Fibroblast of upper back skin (primary cell): ENCODE measurements at regions not wholly inside any gene's neighbourhood (a gene's known extent, or its start where the extent isn't known, plus 50 kb on each side); places are given as distances from the start of the nearest gene placed in this dataset.

Experiments
- DNase-seq: peaks from one replicate; pipeline ENCODE4 v3.0.0-alpha.2; 2013

DNA sequence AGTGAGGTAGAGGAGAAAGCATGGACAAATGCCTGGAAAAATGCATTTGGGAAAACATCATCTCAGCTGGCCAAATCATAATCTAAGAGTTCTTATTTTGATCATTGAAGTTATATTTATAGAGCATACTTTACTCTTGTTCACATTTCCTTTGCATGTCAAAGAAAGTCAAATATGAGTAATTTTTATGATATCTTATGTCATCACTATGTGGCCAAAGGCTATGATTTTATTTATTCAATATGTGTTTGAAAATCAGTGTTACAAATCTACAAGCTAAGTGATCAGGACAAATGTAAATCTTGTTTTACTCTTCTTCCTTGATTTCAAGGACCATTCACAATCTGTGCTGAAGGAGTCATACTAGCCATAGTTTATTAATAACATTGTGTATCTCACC, 237.2 kb upstream of the DPH6 start:
- DNase-seq, result peak; percentile 8

DNA sequence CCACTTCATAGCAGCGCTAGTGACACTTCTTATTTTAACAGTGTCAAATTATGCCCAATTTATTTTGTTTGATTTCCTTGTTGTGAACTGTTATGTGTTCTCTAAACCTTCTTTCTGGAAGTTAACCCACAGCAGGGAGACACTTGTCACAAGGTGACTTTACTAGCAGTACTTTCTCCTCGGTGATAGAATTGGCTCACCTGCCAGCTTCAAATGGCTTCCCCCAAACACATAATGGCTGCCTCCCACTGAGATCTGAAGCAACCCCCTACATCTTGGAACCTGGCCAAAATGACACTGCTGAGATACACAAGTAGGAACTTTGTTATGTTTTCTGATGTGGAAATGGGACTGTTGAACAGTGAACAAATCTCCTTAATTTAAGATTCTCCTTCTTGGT, 238.8 kb upstream of the DPH6 start:
- DNase-seq, result no peak

DNA sequence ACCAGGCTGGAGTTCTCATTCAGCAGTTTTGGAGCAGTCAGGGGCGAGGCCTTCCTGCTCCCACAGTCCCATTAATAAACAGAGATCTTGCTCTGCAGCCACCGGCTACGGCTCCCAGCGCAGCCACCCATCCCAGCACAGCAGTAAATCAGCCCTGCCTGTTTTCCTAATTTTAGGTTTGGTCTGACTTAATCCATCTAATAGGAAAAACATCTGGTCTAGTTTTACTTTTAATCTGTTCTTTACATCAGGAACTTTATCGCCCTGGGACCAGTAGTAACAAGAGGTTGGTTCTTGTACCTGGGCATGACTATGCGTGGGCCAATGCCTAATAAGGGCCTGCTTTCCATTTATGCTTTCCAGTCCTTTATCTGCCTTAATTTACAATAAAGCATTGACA, 264.0 kb upstream of the DPH6 start:
- no peak for DNase-seq

DNA sequence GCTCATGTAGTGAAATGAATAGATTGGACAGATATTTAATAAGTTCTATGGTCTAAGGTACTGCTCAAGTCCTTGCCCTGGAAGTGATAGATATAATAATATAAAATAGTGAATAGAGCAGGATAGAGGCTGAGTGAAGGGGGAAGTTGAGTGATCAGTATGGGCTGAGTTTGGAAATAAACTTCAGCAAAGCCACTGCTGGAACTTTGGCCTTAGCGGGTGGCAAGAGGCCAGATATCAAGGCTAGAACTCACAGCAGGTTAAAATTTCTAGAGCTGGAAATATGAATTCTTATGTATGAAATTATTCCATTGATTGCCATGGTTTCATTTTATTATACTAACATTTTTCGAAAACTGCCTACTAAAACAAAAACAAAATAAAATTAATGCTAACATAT, 267.6 kb upstream of the DPH6 start:
- DNase-seq, result no peak

DNA sequence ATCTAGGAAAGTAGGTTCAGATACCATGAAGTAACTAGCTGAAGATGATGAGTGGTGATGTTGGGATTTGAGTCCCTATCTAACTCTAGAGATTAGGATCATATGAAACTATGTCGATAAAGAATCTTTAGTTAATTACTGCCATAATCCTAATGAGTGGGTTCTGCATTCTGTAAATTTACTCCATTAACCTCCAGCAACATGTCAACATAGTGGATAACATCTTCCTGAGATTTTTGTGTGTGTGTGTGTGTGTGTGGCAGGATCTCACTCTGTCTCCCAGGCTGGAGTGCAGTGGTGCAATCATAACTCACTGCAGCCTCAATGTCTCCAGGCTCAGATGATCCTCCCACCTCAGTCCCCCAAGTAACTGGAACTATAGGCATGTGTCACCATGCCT, 272.9 kb upstream of the DPH6 start:
- DNase-seq, result no peak

DNA sequence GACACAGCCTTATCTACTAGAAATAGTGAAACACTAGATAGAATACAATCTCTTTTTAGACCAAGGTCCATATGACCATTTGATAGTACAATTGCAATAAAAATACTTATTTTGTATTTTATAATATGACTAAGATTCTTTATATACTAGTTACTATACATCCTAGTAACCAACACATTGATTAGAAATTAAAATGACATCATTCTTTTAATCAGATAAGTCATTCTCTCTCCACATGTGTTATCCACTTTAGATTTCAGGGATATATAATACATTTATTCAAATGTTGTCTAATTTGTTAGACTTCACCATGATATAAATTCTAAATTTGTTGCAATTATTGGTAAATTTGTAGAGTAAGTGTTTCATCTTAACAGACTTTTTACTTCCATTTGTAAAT, 276.2 kb upstream of the DPH6 start:
- DNase-seq, result no peak

DNA sequence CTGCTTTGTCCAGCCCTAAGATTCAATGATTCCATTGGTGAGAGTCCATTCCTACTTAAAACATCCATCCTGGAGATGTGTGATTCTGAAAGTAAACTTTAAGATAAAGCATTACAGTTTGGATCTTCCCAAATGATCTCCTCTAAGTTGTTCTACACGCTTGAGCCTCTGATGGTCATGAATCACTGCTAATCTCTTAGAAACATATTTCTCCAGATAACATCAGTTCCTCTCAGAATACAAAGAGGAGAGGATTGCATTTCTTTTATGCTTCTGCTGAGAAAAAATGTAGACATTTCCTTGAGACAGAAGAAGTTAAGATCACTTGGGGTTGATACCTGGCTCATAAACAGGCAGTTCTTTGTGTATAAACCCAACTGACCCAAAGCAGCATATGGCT, 281.2 kb upstream of the DPH6 start:
- peak; percentile 49 for DNase-seq

DNA sequence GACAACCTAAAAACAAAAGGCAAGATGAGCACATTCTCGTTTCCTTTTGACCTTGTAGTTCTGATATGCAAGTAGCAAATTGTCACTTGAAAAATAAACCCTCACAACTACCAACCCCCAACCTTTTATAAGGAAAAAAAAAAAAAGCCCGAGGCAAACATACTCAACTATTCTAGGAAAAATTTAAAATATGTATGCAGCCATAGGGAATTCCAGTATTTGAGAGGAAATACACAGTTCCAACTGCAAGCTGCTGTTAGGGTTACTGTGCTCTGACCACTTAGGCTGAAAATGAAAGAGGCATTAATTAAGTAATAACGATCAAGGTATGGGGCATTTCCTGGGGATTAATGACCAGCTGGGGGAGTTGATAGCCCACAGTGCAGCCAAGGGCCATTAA, 281.9 kb upstream of the DPH6 start:
- DNase-seq, result peak; percentile 23

DNA sequence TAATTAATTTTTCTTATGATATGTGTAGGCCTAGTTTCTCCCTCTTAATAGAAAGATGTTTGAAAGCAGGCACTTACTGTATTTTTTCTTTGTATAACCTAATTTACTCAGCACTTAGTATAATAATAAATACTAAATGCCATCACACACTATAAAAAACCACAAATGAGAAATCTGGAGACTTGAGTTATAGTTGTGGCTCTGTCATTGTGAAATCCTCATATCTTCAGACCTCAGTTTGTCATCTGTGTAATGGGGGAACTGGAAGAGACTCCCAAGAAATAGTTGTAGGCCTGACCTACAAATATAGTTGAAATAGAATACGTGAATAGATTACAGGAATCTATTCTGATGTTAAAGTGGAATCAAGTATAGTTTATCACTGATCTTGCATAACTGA, 287.6 kb upstream of the DPH6 start:
- DNase-seq, result peak; percentile 37

DNA sequence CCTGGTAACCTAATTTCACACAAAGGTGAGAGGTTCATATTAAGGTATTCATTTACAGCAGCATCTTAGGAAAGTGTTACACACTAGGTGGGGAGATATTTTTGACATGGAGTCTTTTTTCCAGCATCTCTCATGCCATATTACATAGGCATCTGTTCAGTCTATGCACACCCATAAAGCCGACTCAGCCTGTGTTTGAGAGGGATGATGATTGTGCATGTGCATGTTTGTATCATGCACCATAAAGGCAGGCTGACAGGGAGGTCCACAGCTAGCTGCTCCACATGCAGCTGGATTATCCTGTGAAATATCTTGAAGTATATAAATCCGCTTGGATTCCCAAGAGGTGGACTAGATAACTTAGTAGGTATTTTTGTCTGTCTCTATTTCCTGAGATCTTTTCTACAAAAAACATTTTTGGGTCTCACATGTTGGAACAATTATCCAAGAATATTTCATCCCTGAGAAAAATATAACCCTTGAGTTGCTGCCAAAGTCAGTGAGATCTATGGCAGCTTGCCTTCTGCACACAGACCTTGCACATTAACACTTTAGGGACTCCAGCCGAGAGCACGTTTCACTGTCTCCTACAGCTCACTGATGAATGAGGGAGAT, 288.4 kb upstream of the DPH6 start:
- peak; percentile 85 for DNase-seq

DNA sequence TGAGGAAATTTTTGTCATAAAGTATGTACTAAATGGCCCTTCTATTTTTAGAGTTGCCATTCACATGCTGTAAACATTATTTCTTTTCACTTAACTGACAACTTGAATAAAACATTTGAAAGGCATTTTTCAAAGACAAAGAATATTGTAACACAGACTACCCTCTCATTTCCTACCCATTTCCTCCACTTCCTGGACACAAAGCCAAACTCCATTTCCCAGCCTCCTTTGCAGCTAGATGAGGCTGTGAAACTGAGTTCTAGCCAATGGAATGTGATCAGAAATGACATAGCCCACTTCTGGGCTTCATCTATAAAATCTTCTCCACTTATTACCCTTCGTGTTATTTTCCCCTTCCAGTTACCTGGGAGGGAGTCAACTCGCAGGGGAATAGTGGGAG, 288.9 kb upstream of the DPH6 start:
- DNase-seq, result no peak

DNA sequence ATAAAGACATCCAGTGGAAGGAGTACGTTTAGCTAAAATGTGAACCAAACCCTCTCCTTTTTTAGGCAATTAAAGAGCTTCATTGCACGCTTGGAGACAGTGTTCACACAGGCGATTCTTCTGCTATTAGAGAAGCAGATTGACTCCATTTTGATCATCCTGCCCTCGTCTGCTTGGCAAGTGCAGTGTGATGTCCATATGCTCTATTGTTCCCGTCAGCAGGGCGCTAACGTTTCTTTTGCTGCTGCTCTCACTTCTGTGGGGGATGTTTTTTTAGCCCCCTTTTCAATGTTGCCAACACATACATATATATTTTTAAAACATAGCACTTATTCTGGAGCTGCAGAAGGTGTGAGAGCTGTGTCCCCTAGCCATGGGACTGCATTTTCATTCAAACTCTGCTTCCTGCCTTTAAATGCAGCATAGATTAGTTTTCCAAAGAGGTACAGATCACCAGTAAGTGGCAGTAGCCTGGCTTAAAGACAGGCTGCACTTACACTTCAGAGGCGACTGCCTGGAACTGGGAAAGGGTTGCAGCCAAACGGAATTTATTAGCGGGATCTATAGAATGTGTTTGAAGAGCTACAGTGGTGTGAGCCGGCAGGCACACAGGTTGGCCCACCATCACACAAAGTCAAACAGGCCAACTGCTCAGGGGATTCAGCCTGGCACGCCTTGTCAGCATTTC, 292.6 kb upstream of the DPH6 start:
- no peak for DNase-seq

DNA sequence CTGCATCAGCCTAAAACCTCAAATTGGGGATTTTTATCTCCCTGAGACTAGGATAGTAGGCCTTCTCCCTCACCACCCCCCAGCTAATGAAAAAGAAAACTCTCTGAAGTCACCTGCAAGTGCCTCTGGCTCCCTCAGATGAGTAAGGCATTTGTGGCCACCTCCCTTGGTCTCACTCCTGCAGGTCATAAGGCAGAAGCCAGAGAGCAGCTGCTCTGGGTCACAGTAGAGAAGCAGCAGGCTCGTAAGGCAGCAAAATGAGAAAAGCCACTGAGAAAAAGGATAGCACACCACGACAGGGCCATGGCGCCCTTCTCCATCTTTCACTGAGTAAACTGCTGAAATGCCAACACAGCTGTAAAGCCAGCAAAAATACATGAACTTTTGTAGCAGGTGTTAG, 296.7 kb upstream of the DPH6 start:
- DNase-seq, result no peak

DNA sequence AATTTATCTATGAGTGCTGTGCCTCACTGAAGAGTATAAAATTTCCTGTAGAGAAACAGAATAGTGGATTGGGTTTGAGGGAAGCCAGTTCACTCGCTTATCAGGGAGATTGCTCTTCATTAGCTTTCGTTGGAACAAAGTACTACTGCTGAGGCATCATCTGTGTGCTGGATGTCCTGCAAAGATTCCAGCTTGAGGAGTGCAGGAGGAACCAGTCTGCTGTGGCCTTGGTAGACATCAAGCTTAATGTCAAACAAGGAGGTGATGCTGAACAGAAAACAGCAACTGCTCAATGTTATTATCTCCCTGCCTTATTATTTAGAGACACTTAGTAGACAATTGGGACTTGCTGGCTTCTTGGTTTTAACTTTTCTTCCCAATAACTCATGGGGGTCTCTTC, 297.5 kb upstream of the DPH6 start:
- DNase-seq, result no peak

DNA sequence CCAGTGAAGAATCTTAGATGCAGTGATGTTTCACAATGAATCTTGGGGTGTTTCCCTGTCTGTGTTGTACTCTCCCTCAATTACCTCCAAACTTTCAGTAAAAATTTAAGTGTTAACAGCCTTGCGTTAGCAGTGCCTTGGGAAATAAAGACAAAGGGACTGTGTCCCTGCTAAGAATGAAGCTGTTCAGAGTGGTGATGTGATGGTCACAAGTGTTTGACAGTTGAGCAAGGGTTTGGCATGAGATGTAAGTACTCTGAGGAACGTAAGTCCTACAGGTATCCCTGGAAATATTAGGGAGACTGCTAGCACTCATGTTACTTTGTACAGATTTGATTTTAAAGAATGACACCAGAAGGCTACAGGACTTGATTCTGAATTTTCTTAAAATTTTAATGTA, 304.3 kb upstream of the DPH6 start:
- DNase-seq, result no peak

DNA sequence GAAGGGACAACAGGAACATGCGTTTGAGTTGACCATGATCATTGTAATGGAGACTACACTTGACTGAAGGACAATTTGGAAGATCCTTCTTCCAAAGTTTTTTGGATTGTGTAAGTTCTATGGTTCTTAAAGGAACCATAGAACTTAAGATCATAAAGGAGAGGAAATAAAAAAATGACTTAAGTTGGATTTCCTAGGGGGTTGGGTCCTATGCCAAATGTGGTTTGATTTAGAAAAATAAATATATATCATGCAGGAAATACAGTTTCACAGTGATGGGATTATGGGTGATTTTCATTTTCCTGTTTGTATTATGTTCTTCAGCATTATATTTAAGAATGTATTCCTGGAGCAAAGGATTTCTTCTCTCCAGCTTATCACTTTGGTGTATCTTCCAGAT, 305.5 kb upstream of the DPH6 start:
- peak; percentile 43 for DNase-seq

DNA sequence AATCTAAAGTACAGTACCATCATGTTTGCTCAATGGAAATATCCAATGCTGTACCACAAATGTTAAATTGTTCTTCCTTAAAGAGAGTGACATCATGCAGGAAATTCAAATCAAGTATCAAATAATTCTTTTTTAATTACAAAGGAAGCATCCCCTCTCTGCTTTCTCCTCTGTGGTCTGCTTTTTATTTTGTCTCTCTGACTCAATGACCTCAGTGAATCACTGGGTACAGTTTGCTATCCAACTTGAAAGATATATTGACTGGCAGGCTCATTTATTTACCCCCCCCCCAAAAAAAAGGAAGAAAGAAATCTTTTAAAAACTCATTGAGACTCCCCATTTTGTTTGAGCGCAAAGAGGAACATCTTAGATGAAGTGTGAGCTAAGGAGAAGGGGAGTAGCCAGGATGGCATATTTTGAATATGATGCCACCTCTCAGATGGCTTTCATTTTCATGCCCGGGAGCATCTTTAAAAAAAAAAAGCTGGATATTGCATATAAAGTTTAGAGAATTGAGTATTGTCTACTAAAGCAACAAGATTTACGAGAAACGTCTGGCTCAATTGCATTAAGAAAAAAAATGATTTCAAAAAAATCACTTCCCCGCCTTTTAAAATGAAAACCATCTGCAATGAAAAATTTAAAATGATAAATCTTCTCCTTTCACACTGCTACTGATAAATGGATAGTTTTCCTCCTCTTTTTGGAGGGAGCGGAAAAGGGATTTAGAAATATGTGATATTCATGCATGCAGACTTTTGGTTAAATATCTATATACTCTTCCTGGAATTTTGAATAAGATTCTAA, 307.1 kb upstream of the DPH6 start:
- peak; percentile 36 for DNase-seq

DNA sequence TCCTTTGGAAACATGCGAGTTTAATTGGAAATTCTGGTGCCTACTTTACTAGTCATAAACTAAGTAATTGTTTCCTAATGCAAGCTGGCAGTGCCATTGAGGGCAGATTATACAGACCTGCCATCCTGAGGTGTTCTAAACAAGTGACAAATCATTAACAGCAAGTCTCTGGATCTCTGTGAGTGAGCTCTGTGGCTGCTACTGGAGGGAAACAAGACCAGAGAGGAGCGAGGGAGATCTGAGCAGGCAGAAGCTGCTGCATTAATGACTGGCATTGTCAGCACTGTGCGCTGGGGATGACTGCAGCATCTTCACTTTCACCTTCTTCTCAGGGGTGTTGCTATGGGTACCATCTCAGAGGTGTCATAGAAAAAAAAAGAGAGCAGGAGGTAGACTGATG, 308.4 kb upstream of the DPH6 start:
- no peak for DNase-seq

DNA sequence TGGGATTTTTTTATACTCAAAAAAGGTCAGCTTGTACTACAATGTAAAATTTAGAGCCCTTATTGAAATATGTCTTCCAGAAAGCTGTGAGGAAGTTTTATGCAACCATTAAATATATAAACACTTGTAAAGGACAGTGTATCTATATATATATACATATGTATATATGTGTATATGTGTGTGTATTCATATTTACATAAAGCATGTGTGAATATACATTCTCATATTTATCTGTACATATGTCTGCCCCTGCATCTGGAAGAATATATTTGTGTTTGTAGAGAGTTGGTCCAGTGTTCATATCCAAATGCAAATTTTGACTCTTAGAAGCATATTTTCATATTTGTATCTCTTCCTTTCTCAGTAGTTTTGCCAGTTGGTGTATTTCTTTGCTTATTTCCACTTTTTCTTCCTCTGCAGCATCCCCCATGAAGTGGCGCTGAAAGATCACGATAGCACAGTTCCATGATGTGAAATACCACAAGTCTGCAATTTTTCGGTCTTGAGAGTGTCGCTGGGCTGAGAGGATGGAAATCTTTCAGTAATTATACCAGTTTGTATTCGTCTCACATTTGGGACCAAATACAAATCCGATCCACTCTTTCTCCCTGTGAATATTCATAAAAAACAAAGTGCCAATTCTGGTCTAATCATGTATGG, 311.7 kb upstream of the DPH6 start:
- no peak for DNase-seq

DNA sequence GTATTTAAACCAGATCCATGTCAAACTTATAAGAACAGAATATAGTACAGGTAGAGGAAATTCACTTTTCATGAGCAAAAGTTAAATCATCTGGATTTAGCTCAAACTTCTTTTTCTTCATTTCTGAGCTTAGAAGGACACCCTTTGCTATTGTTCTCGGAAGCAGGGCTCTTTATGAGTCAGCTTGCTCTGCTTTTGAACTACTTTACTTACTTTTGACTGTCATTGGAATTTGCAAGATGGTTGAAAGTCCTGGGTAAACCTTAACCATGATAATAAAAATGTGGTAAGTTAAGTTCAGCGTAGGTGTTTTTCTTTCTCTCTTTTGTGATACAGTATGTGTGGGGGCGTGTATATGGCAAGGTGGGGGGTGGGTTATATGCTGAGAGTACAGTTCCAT, 312.7 kb upstream of the DPH6 start:
- DNase-seq, result no peak

DNA sequence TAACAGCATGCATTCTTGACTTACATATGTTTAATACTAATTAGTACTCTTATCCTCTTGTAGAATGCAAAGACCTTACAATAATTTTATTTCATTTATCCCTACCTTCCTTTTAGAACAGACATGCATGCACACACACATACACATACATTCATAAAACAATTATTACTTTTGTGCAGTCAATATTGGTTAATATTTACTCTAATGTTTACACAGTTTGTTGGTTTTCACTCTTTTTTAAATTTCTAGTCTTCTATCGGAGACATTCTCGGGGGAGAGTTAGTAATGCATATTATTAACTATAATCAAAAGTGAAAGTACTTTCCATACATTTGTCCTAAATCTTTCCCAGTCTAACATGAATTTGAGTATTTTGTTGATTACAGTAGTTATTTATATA, 317.7 kb upstream of the DPH6 start:
- no peak for DNase-seq

DNA sequence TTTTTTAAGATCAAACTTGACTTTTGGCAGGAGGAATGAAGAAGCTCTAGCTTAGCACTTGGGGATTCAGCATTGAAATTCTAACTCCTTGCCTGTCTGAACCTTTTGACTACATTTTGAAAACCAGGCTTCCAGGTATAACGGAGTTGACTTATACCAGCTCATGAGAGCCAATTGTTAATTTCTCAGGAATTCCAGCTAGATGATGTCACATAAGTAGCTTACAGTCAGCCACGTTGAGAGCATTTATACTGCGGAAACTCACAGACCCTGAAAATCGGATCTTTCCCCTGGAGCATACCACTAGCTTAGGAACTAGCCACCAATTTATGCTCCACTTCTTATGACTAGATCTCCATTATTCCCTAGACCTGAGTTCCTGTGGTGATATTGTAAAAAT, 321.4 kb upstream of the DPH6 start:
- no peak for DNase-seq

DNA sequence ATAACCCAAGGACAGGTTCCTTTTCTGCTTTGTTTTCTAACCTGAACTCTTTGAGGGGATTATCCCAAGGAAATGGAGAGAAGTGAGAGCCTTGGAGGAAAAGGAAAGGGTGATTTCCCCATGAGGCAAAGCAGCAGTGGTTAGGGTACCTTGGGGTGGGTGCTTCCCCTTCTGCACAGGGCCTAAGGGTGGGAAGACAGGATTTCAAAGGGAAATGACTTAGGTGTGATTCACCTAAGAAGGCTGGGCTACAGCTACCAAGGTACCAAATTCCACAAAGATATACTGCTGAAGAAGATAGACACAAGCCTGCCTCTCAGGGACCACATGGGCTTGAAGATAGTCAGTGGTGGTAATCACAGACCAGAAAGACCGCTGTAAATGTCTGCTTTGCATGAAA, 325.3 kb upstream of the DPH6 start:
- no peak for DNase-seq

DNA sequence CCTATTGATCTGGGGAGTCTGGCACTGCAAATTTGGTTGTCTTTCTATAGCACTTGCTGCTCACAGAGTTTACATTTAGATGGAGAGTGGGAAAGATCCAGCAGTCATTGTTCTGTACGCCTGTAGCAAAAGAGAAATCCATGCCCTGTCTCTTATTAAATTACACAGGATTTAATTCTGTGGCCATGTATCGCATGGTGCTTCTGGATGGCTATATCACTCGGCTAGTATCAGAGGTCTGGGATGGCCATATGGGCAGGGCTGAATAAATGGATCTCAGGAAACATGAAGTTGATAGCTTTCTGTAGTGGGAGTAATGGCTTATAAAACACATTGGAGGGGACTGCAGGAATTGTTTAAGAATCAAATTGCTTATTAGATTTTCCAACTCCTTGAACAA, 325.8 kb upstream of the DPH6 start:
- no peak for DNase-seq
